ENCODE measurements at regions not wholly inside any gene's neighbourhood (a gene's known extent, or its start where the extent isn't known, plus 50 kb on each side); places are given as distances from the start of the nearest gene placed in this dataset.
"Not testable (repeated sequence)": the region's sequence is repeated elsewhere in the genome, so short reads cannot be mapped to it uniquely, and the experiment has no call there.

DNA sequence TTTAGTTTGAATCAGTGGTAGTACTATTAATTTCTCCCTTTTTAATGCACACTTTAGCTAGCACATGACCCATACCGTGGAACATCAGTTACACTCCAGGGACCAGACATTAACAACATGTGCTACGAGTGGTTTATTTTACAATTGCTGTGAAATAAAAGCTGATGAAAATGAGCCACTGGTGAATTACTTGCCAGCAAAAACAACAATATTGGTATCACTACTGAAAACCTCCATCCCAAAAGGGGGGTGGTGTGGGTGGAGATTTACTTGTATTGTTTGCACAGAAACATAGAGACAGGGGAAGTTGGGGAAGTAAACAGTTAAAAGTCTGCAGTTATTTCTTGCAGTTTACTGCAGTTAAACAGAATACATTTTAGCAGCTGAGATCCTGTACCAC lies 369.6 kb upstream of the GRAMD2B start:
- DNase-seq (ENCODE audit: extremely low spot score), result no peak
- TF ChIP-seq, protein P1, sequence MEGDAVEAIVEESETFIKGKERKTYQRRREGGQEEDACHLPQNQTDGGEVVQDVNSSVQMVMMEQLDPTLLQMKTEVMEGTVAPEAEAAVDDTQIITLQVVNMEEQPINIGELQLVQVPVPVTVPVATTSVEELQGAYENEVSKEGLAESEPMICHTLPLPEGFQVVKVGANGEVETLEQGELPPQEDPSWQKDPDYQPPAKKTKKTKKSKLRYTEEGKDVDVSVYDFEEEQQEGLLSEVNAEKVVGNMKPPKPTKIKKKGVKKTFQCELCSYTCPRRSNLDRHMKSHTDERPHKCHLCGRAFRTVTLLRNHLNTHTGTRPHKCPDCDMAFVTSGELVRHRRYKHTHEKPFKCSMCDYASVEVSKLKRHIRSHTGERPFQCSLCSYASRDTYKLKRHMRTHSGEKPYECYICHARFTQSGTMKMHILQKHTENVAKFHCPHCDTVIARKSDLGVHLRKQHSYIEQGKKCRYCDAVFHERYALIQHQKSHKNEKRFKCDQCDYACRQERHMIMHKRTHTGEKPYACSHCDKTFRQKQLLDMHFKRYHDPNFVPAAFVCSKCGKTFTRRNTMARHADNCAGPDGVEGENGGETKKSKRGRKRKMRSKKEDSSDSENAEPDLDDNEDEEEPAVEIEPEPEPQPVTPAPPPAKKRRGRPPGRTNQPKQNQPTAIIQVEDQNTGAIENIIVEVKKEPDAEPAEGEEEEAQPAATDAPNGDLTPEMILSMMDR (IDR thresholded peaks at IDR 0.05; ENCODE audit: control extremely low read depth, extremely low read depth, low read depth, missing control alignments), result no peak
- CTCF ChIA-PET, result interaction anchor here (0.9 kb wide), 2 partner anchors 9 to 13 kb away, joined by 3 to 4 read pairs; no protein-coding TSS in a partner anchor
- POLR2A ChIA-PET, result no interaction called here

DNA sequence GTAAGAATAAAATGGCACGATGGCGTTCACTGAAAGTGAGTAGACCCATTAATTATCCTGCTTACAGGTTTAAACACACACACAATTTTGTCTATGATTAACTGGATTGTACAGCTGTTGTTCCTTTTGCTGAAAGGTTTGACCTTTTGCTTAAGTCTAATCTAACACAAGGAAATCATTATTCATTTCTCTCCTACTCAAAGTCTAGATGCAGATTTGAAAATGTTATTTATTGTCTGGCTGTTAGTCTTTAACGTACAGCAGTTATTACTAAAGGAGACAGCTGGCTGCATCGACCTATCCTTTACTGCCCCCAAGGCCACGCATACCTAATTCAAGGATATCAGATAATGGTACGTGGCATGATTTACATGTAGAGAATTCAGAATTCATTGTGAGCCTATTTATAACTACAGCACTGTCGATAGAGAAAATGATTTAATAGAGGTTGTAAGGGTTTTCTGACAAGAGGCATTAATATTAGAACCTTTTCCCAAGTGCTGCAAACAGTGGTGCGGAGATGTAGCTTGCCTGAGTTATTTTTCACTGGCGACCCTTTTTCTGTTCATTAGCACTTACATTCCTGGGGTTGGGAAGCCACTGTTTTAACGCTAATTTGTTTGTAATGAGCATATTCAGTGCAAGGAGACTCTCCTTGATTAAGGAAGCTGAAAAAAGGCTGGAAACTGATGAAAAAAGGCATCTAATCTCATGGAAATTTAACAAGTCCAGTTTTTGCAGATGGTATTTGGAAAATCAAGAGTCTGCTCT lies 368.4 kb upstream of the GRAMD2B start:
- ChIA-PET POLR2A (no interaction called here), CTCF (interaction anchor here (0.9 kb wide), 1 partner anchor 12 kb away, joined by 4 read pairs; no protein-coding TSS in a partner anchor)
- DNase-seq (ENCODE audit: extremely low spot score), result no peak
- TF ChIP-seq, protein P1 (IDR thresholded peaks at IDR 0.05; ENCODE audit: control extremely low read depth, extremely low read depth, low read depth, missing control alignments), result no peak

DNA sequence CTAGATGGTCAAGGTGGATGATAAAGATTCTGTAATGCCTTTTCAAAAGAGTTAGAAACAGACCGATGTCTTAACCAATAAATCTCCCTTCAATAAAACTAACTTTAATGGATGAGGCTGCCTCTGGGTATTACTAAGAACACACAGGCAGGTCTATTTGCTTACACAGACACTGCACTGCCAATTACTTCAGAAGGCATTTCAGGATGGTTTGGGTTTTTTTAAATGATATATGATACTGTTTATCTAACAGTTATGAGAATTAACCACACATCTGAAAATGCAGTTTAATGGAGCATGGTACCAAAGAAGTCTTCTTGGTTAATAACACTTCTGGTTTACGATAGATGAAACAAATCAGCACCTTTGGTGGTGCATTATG lies 367.9 kb upstream of the GRAMD2B start:
- CTCF ChIA-PET, result no interaction called here
- POLR2A ChIA-PET, result no interaction called here
- TF ChIP-seq, protein P1 (IDR thresholded peaks at IDR 0.05; ENCODE audit: control extremely low read depth, extremely low read depth, low read depth, missing control alignments), result no peak
- DNase-seq (ENCODE audit: extremely low spot score), result no peak

DNA sequence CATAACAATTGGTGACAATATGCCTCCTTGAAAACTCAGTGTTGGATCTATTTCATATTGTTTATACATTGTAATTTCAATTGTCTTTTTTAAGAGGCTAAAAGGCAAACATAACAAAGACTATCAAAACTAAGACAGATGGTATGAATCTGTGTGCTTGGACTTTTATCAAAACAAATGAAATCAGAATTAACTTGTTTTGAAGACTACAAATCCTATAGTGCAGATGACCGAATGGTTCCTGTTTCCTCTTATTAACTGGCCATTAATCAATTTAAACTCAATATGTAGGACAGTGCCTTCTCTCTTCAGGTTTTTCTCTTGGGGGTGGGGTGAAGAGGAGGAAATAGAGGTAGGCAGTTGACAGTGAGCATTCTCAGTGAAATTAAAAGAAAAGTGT lies 366.9 kb upstream of the GRAMD2B start:
- ChIA-PET CTCF (no interaction called here), POLR2A (no interaction called here)
- DNase-seq (ENCODE audit: extremely low spot score), result no peak
- TF ChIP-seq, protein P1 (IDR thresholded peaks at IDR 0.05; ENCODE audit: control extremely low read depth, extremely low read depth, low read depth, missing control alignments), result no peak

DNA sequence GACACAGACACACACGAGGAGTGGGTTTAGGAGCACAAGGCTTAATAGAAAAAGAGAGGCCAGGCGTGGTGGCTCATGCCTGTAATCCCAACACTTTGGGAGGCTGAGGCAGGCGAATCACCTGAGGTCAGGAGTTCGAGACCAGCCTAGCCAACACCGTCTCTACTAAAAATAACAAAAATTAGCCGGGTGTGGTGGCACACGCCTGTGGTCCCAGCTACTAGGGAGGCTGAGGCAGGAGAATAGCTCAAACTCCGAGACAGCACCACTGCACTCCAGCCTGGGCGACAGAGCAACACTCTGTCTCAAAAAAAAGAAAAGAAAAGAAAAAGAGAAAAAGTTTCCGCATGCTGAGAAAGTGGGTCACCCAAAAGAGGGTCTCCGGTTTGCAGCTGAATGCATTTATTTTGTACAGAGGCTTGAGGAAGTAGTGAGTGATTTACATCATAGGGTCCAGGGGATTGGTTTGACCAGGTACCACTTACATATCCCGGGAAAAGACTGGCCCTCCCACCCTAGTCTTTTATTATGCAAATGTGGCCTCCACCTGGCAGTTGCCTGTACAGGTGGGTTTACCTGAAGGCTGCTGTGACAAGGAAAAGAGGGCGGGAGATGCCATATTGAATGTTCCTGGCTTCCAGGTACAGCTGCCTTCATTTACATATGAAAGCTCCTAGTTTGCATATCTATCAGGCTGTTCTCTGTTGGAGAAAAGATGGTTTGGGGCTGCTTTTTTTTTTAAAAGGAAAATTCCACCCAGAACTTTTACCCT lies 366.2 kb upstream of the GRAMD2B start:
- TF ChIP-seq, protein P1 (IDR thresholded peaks at IDR 0.05; ENCODE audit: control extremely low read depth, extremely low read depth, low read depth, missing control alignments), result no peak
- ChIA-PET POLR2A (no interaction called here), CTCF (no interaction called here)
- no peak for DNase-seq (ENCODE audit: extremely low spot score)

DNA sequence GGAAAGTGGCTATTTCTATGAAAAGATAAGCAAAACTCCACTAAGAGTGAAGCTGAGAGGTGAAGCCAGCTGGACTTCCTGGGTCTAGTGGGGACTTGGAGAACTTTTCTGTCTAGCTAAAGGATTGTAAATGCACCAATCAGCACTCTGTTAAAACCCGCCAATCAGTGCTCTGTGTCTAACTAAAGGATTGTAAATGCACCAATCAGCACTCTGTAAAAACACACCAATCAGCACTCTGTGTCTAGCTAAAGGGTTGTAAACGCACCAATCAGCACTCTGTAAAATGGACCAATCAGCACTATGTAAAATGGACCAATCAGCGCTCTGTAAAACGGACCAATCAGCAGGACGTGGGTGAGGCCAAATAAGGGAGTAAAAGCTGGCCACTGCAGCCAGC lies 364.8 kb upstream of the GRAMD2B start:
- CTCF ChIA-PET, result interaction anchor here (1.0 to 1.1 kb wide), 2 partner anchors 14 to 17 kb away, joined by 3 read pairs; no protein-coding TSS in a partner anchor
- DNase-seq (ENCODE audit: extremely low spot score); POLR2A ChIA-PET: not testable (repeated sequence)

All from GM10248 (cell line).